Stimulated activated CD8-positive, alpha-beta memory T cell treated with anti-CD3 and anti-CD28 coated beads, Interleukin-12 subunit alpha, Interleukin-12 subunit beta, amount 100 ng/mL, for 4 hours (primary cell): ENCODE measurements at regions not wholly inside any gene's neighbourhood (a gene's known extent, or its start where the extent isn't known, plus 50 kb on each side); places are given as distances from the start of the nearest gene placed in this dataset.

Experiments used
- DNase-seq: peaks from one replicate; pipeline ENCODE4 v3.0.0-alpha.2; 2020; ENCODE audit warnings: low read depth

GRCh38 chr2:193966590-193966989, 1690.4 kb upstream of the SLC39A10 start:
- DNase-seq, result no peak

- no peak for DNase-seq
Measured at GRCh38 chr2:193965263-193965662, 1691.8 kb upstream of the SLC39A10 start.

- no peak for DNase-seq
Measured at GRCh38 chr2:193963472-193964119, 1693.4 kb upstream of the SLC39A10 start.

- no peak for DNase-seq
Measured at GRCh38 chr2:193946806-193947205, 1710.2 kb upstream of the SLC39A10 start.

GRCh38 chr2:193943406-193943960, 1713.5 kb upstream of the SLC39A10 start:
- DNase-seq, result no peak

- DNase-seq, result no peak
Measured at GRCh38 chr2:193935114-193935513, 1721.9 kb upstream of the SLC39A10 start.

GRCh38 chr2:193929131-193929530, 1727.9 kb upstream of the SLC39A10 start:
- DNase-seq, result no peak

- no peak for DNase-seq
Measured at GRCh38 chr2:193907561-193907960, 1712.8 kb upstream of the TMEFF2 start.

- no peak for DNase-seq
Measured at GRCh38 chr2:193900292-193900691, 1705.6 kb upstream of the TMEFF2 start.

- no peak for DNase-seq
Measured at GRCh38 chr2:193895226-193895625, 1700.5 kb upstream of the TMEFF2 start.

- no peak for DNase-seq
Measured at GRCh38 chr2:193894081-193894480, 1699.3 kb upstream of the TMEFF2 start.

- no peak for DNase-seq
Measured at GRCh38 chr2:193891023-193891422, 1696.3 kb upstream of the TMEFF2 start.

- DNase-seq, result no peak
Measured at GRCh38 chr2:193885419-193885818, 1690.7 kb upstream of the TMEFF2 start.

- no peak for DNase-seq
Measured at GRCh38 chr2:193883820-193884219, 1689.1 kb upstream of the TMEFF2 start.

GRCh38 chr2:193876980-193877379, 1682.2 kb upstream of the TMEFF2 start:
- DNase-seq, result no peak

GRCh38 chr2:193869564-193869963, 1674.8 kb upstream of the TMEFF2 start:
- DNase-seq, result no peak

GRCh38 chr2:193868833-193869232, 1674.1 kb upstream of the TMEFF2 start:
- DNase-seq, result no peak

GRCh38 chr2:193868132-193868531, 1673.4 kb upstream of the TMEFF2 start:
- no peak for DNase-seq

GRCh38 chr2:193867454-193867853, 1672.7 kb upstream of the TMEFF2 start:
- no peak for DNase-seq

GRCh38 chr2:193861557-193861956, 1666.8 kb upstream of the TMEFF2 start:
- no peak for DNase-seq

- DNase-seq, result no peak
Measured at GRCh38 chr2:193847991-193848390, 1653.3 kb upstream of the TMEFF2 start.

GRCh38 chr2:193847130-193847529, 1652.4 kb upstream of the TMEFF2 start:
- no peak for DNase-seq

- DNase-seq, result no peak
Measured at GRCh38 chr2:193845604-193846003, 1650.9 kb upstream of the TMEFF2 start.

- DNase-seq, result no peak
Measured at GRCh38 chr2:193843675-193844074, 1648.9 kb upstream of the TMEFF2 start.
